Stimulated activated CD8-positive, alpha-beta memory T cell treated with anti-CD3 and anti-CD28 coated beads, Interleukin-4, amount 100 ng/mL, for 4 hours (primary cell): ENCODE measurements at regions not wholly inside any gene's neighbourhood (a gene's known extent, or its start where the extent isn't known, plus 50 kb on each side); places are given as distances from the start of the nearest gene placed in this dataset.

ENCODE experiments used
- DNase-seq, 2 donors: peaks; one replicate each; pipeline ENCODE4 v3.0.0-alpha.2; 2020; ENCODE audit warnings: low read depth in 2 of 2, low spot score in 1 of 2

DNA sequence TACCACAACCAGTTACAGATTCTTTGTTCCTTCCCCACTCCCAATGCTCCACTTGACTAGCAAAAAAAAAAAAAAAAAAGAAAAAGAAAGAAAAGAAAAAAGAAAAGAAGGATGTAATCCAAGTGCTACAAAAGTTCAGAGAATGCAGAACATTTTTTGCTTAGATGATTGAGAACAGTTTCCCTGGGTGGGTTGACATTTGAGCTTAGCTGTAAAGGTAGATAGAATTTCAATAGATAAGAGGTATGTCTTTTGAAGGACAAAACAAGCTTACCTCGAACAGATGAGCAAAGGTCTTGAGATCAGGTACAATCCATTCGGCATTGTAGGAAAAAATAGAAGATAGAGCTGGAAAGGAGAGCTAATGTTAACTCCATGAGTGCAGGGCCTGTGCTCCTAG lies 344.6 kb upstream of the NECTIN3 start:
- DNase-seq: no peak

DNA sequence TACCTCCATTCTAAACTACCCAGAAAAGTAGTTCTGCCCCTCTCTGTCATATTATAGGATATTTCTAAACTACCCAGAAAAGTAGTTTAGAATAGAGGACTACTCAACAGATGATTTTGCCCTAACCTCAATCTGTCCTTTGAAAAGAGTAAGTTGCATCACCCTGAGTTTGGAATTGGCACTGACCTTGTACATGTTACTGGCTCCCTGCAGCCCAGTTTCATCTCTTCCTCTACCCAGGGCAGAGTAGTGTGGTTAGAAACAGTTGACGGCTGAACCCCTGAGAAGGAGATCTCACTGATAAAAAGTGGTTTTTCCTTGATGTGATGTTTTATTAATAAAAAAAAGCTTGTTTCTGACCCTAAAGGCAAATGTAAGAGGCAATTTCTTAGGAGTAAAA lies 340.5 kb upstream of the NECTIN3 start:
- DNase-seq: no peak

DNA sequence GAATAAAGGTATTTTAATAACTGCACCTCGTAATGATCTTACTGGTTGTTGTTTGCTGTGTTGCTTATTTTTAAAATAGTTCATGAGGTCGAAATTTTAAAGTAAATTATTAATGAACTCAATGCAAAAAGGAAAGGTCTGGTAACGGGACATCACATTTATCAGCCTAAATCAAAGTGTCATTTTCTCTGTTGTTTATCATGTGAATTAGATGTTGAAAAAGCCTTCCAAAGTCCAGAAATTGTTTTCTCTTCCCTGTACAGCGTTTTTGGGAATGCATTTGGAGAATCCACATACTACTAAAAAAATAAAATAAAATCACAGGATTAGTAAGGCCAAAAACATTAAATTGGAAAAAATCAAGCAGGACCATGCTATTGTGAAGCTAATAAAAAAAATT lies 339.2 kb upstream of the NECTIN3 start:
- no peak for DNase-seq

DNA sequence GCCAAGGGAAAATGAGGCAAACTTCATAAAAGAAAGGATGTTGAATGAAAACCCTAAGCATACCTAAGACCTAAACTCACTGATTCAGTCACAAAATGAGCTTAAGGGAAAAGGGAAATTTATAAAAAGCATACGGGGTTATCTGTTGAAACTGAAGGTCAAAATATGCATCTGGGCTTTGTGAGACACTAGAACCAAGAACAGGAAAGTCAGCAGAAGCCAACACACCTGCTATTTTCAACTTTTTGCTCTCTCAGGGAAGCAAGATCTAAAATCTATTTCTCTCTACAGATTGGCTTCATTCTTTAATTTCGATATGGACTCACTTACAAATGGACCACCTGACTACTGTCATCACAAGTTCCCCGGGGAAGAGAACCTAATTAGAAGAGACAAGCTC lies 338.6 kb upstream of the NECTIN3 start:
- DNase-seq: no peak

DNA sequence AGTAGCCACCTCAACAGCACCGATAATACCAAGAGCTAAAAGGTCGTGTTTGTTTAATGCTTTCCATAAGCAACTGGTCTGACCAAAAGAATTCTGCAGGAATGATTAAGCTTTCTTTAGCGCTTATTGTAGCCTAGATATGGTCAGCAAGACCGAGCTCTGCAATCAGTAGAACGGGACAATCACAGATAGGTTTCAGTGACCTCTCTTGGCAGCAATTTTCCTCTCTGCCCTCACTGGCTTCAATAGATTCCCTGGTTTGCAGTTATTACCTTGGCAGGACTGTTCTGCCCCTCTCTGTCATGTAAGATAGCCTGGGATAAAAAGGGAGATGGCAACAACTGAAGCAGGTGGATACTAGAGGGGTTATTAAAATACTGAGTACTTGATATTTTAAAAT lies 337.1 kb upstream of the NECTIN3 start:
- DNase-seq: no peak

DNA sequence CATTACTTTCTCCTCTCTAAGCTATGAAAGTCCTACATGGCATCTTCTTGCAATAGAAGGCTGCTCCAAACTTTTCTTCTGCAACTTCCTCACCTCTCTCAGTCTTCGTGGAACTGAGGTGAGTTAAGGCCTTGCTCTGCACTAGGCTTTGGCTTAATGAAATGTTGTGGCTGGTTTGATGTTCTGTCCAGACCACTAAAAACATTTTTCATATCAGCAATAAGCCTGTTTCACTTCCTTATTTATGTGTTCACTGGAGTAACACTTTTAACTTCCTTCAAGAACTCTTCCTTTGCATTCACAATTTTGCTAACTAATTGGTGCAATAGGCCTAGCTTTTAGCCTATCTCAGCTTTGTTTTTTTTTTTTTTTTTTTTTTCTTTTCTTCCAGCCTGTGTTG lies 335.3 kb upstream of the NECTIN3 start:
- DNase-seq: no peak

DNA sequence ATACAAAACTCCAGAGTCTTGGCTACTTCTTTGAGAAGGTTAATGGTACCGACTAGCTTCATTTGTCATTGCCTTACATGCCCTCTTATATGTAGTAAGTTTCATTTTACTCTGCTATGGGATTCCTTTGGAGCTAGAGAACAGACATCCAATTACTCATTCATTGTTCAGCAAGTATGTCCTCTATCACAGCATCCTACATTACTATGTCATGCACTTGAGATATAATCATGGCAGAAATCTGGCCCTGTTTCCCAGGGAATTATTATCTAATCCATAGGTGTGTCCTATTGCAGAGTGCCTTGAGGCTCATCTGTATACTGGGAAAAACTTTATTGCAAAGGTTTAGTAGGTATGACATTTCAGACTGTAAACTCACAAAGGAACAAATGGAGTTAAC lies 333.1 kb upstream of the NECTIN3 start:
- no peak for DNase-seq

DNA sequence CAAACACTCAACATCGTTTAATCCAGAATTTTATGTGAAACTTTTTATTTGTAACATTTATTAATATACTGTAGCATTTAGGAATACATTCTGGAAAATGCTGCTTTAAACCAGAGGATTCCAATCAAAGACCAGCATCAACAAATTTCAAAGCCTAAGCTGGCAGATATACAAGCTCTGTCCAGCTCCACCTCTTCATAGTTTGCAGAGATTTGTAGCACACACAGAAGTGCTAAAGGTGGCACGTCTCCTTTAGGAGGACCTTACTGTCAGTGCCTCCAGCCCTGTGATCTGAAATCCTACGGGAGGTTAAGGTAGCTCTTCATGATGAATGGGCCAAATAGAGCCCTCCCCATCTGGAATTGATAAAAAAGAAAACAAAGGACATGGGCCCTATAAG lies 329.7 kb upstream of the NECTIN3 start:
- no peak for DNase-seq

DNA sequence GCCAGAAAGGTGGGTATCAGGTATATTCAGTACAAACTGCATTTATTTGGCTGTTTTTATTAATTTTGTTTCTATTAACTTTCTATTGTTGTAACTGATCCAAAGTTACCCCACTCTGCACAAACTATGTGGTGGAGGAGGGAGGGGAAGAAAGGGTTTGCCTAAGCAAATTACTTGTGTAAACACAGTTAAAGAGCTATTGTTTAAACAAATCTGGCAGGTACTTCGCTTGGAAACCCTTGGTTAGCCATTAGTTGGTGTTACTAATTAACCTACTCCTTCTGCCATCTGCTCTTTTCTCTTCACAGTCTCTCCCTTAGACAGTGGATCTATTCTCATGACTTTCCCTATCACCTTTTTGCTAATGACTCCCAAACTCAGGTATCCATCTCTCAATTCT lies 328.4 kb upstream of the NECTIN3 start:
- DNase-seq: no peak

DNA sequence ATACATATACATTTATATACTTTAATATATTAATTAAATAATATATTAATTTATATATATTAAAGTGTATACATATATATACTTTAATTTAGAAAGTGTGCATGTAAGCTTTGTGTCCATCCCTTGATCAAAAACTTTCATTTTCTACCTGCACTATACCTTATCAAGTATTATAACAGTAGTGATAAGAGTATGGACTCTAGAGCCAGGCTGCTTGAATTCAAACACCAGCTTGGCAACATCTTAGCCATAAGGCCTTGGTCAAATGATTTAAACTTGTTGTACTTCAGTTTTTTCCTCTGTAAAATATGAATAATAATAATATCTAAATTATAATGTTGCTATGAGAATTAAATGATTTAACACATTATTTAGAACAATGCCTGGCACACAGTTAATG lies 327.6 kb upstream of the NECTIN3 start:
- DNase-seq: no peak

DNA sequence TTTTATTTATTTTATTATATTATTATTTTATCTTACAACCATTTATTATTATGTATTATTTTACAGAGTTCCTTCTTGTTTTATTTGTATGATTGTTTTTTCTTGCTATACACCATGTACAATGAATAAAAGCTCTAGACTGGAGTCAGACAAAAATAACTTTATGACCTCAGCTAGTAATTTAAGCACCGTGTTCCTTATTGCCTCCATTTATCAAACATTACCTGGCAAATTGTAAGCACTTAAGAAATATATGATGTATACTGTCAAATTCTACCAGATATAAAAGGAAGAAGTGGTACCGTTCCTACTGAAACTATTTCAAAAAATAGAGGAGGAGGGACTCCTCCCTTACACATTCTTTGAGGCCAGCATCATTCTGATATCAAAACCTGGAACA lies 326.9 kb upstream of the NECTIN3 start:
- DNase-seq: no peak

DNA sequence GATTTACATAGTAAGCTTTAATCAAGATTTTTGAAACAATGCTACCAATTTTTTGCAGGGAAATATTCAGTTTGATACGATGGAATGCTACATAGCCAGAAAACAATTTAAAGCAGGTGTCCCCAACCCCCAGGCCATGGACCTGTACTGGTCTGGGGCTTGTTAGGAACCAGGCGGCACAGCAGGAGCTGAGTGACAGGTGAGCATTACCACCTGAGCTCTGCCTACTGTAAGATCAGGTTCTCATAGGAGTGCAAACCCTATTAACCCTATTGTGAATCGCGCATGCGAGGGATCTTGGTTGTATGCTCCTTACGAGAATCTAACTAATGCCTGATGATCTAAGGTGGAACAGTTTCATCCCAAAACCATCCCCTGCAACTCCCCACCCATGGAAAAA lies 322.6 kb upstream of the NECTIN3 start:
- no peak for DNase-seq

DNA sequence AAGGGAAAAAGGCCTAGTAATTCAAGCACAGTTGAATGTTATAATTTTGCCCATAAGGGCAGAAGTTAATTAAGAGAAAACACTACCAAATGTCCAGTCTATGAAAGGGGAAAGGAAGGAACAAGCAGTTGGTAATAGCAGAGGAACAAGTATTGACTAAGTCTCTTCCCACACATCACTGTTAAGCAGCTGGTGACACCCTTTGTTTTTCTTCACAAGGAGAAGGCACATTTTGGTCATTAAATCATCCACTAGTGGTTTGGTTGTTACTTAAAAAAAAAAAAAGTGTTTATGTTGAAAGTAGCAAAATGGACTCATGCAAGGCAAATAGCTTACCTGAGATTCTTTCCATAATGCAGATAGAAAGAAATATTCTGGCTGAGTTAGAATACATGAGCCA lies 321.4 kb upstream of the NECTIN3 start:
- DNase-seq: no peak

DNA sequence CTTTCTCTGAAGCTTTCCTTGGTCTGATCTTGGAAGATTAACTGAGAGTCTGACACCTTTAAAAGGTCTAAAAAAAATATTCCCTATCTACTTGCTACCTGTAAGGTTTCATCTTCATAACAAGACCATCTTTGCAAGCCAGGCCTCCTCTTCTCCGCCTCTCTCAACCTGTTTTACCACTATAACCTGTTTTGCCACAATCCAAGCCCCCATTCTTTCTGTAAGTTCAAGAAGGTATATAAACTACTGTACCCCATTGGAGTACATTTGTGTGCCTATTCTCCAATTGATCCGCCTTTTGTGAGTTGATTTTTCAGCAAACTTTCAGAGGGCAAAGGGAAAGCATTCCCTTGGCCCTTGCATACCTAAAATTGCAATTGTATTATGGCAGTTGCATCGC lies 319.3 kb upstream of the NECTIN3 start:
- DNase-seq: no peak

DNA sequence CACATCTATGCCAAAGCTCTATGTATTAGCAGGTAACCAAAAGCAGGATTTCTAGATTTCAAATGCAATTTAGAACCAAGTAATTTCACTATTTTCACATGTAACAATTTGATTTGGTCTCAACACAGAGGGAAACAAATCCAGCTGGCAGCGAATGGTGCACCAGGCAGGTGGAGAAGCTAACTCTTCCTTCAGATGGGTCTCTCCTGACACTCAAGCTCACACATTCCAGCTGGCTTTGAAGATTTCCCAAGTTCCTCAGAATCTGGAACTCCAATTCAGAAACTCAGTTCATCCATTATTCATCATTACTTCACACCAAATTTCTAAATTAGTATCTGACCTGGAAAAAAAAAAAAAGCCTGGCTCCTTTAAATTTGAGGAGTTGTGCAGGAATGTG lies 318.1 kb upstream of the NECTIN3 start:
- DNase-seq: no peak

DNA sequence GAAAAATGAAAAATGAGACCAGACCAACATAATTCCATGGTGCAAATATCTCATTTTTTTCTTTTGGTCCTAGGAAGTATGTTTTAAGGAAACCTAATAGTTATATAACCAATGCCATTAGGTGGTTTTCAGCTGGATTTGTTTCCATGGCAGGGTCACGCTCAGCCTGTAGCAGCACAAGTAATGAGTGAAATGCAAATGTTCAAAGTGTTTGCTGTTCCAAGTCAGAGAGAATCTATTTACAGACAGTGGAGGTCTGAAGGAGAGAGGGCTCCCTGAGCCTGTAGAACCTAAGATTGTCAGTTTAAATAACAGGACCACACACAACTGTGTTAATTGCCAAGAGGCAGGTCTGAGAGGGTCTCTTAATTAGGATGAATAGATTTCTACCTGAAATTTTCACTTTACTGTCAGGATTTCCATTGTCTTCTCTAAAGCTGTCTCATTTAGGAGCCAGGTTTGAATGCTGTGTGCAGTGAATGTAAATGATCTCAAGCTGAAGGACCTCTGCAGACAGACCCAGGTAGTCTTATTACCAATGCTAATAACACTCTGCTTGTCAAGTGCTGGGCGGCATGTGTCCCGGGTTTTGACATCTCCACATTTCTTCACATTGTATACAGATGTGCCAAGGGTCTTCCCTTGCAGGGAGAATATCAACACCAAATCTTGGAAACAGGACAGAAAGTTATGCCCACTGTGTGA lies 317.3 kb upstream of the NECTIN3 start:
- DNase-seq: no peak

DNA sequence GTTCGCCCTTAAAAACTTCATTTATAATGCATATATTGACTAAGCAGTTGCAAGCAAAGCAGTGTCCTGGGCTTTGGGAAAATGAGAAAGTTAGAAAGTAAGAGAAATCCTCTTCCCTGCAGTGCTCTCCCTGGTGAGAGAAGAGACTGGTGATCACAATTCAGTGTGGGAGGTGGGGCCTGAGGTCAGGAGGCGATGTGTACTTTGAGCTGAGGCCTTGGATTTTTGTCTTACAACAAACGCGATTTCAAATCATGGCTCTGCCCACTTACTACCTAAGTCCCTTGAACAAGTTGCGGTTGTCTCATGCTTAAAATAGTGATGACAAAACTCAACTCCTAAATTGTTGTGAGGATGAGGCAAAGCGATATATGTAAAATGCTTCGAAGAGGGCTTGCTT lies 316.3 kb upstream of the NECTIN3 start:
- DNase-seq: no peak

DNA sequence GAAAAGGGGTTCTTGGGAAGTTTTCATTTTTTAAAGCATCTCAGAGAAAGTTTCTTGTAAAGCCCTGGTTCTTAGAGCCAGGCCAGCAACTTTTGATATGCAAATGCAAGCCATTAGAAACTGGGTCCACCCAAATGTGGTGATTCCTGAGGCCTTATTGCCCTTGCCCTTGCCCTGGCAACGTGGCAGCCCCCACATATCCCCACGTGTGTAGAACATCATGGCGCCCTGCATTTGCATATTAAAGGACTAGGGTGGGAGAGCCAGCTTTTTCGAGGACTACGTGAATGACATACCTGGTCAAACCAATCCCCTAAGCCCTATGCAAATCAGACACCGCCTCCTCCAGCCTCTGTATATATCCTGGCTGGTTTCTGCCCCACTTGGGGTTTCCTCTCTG lies 314.9 kb upstream of the NECTIN3 start:
- DNase-seq: no peak

DNA sequence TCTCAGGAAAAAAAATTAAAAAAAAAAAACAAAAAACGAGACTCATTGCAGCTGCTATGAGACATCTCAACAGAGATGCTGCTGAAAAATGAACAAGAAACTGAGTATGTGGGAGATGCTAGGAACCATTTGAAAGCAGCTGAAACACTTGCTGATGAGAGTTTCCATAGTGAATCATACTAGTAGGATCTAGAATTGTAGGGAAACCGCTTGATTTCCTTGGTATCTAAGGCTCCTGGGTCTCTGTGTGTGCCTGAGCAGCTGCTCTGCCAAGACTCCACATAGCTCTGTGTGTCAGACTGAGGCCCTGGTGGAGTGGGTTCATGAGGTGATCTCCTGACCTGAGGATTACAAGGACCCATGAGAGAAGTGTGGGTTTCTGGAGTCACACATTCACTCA lies 313.4 kb upstream of the NECTIN3 start:
- no peak for DNase-seq

DNA sequence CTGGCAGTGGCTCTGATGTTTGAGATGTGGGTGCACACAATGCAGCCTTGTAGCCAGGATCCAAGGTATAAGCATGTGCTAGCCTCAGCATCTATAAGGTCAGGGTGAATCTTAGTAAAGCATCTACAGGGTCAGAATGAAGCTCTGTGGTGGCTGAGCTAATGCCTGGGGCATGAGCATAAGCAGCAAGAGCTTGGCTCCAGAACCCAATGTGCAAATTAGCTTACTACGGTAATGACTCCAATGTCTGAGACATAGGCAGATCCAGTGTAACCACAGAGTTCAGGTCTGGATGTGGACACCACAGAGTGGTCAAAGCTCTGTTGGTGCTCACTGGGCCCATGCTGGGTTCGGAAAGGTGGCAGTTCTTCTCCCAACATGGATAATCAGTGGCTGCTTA lies 304.5 kb upstream of the NECTIN3 start:
- no peak for DNase-seq

DNA sequence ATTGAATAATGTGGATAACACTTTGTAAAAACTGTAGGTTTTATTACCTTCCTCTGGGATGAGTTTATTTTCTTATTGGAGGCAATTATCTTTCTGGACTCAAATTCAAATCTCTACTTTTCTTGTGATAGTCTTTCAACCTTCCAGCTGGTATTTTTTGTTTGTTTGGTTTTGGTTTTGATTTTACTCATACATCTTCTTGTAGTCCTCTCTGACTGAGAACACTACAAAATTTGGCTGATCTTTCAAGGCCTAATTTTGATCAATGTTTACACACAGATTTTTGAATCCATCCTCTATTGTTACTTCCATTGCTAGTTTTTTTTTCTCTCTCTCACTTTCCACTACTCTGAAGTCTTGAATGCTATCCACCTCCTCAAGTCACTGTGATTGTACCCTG lies 303.8 kb upstream of the NECTIN3 start:
- no peak for DNase-seq

DNA sequence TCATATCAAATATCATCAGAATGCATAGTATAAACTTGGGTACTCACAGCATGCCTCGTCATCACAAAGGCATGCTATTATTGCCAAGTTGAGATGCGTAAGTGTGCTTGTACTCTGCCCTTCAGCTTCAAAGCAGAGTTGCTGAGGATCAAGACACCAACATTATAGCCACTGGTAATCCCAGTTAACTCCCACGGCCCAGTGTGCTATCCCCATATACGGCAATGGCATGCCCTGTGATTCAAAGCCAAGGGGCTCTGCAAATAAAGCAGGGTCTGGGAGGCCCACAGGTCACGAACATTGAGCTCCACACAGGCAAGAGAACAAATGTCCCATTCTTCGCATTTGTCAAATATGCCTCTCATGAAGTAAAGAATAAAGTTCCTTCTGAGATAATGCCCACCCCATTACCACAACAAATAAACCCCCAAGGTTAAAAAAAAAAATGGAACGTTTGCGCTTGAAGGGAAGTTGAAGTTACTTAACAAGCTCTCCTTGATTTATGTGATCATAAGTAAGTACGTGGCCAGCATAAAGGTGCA lies 298.1 kb upstream of the NECTIN3 start:
- DNase-seq: no peak

DNA sequence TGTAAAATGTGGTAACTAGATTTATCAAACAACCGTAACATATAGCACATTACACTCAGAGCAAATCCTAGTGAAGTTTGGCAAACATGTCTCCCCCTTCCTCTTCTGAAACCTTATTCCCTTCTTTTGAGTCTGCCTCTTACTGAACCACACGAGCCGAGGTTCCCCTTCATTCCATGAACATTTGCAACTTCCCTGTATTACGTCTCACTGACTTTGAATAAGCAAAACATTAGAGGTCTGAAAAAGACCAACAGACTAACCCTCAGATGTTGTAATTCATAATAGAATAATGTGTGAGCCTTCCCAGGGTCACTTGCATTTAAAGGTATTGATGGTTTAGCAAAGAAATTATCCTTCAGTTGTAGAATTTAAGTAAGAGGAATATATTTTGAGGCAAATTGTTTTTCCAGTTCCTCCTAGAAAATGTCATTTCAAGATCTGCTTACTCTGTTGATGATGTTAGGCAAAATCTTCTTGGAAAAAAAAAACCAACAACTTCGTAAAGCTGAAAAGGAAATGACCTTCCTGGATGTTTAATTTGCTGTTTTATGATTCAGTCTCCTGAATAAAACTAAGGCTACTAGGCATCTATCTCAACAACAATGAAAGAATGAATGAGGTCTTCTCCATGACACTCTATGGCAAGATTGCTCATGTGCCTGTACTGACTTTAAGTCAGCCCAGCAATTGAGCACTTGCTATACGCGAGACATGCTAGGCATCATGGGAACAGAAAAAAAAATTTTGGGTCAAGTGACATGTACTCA lies 296.9 kb upstream of the NECTIN3 start:
- no peak for DNase-seq
